Activated CD8-positive, alpha-beta memory T cell treated with anti-CD3 and anti-CD28 coated beads, Interleukin-2, amount 50 U/mL, for 24 hours (primary cell): ENCODE measurements at regions not wholly inside any gene's neighbourhood (a gene's known extent, or its start where the extent isn't known, plus 50 kb on each side); places are given as distances from the start of the nearest gene placed in this dataset.
"Not testable (repeated sequence)": the region's sequence is repeated elsewhere in the genome, so short reads cannot be mapped to it uniquely, and the experiment has no call there.

Experiments
- DNase-seq: peaks from one replicate; pipeline ENCODE4 v3.0.0-alpha.2; 2020; ENCODE audit errors: extremely low read depth

- DNase-seq: no peak
Measured at GRCh38 chr12:34406228-34406995, 384.1 kb downstream of the ALG10 start.

- no peak for DNase-seq
Measured at GRCh38 chr12:34406996-34407300, 384.7 kb downstream of the ALG10 start.

GRCh38 chr12:34407813-34408212 is 385.5 kb downstream of the ALG10 start:
- DNase-seq: no peak

GRCh38 chr12:34431509-34431908 is 409.2 kb downstream of the ALG10 start:
- DNase-seq: not testable (repeated sequence)
